Activated B cell treated with CpG ODN at 0.5 μM for 24 hours (primary cell): ENCODE measurements at regions not wholly inside any gene's neighbourhood (a gene's known extent, or its start where the extent isn't known, plus 50 kb on each side); places are given as distances from the start of the nearest gene placed in this dataset.
"Not testable (repeated sequence)": the region's sequence is repeated elsewhere in the genome, so short reads cannot be mapped to it uniquely, and the experiment has no call there.

Experiments used
- ATAC-seq: fragments of 200-7000 bp; cut with Tn5 transposase; one replicate; pipeline ENCODE4 v1.10.0; 2021; ENCODE audit warnings: low read depth, mild to moderate bottlenecking, moderate library complexity
- CTCF ChIA-PET: fragments of 350-600 bp; sonication (Branson Sonifier 250); formaldehyde crosslinking; loops from one replicate; lab custom pipeline; 2021; ENCODE audit warnings: antibody characterized with exemption; lab: Charles Lee
- POLR2A ChIA-PET: fragments of 350-600 bp; sonication (Branson Sonifier 250); formaldehyde crosslinking; loops from one replicate; lab custom pipeline; 2021; ENCODE audit warnings: antibody characterized with exemption; lab: Charles Lee
- DNase-seq: peaks from one replicate; pipeline ENCODE4 v3.0.0; 2022
- H3K27ac Mint-ChIP-seq: one replicate; pipeline ENCODE4 v1.8.0; 2020; ENCODE audit warnings: mixed read lengths
- H3K27me3 Mint-ChIP-seq: one replicate; pipeline ENCODE4 v1.8.0; 2021; ENCODE audit warnings: mixed read lengths
- H3K36me3 Mint-ChIP-seq: one replicate; pipeline ENCODE4 v1.8.0; 2021; ENCODE audit warnings: low read depth, mixed read lengths
- H3K4me1 Mint-ChIP-seq: one replicate; pipeline ENCODE4 v1.8.0; 2021; ENCODE audit warnings: mixed read lengths
- H3K4me3 Mint-ChIP-seq: one replicate; pipeline ENCODE4 v1.8.0; 2020; ENCODE audit warnings: mild to moderate bottlenecking, mixed read lengths
- H3K9me3 Mint-ChIP-seq: one replicate; pipeline ENCODE4 v1.8.0; 2020; ENCODE audit warnings: mixed read lengths
- intact Hi-C: fragments of 100-400 bp; cut with micrococcal nuclease; formaldehyde crosslinking; loops from one replicate; pipeline ENCODE4 v1.15.1; 2024
- TF ChIP-seq, protein P1 (sequence below): fragments of 200-600 bp; IDR thresholded peaks from one replicate; pipeline ENCODE4 v1.8.0; 2022; ENCODE audit warnings: antibody characterized with exemption, mild to moderate bottlenecking

DNA sequence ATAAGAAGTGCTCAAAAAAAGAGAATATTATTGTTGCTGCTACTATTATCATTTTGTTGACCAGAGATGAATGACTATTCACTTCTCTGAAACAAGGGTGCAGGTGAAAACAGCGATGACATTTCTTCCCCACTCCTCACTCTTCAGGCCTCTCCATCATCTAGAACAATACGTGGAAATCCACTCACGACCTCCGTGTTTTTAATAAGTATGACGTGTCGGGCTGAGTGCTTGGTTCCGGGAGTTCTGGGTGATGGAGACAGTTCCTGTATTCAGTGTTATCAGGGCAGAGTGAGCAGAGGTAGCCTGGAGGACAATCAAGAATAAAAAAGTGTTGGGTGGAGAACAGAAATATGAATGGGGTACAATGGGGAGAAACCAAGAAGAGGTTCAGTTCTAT lies 130.0 kb upstream of the ZNF217 start:
- intact Hi-C loops = no loop called here
- no peak for DNase-seq
- Mint-ChIP-seq H3K36me3 (no peaks in the 10 kb centered on the region), H3K4me1 (peaks cover 22% of the 10 kb centered on the region), H3K27me3 (no peaks in the 10 kb centered on the region), H3K9me3 (no peaks in the 10 kb centered on the region), H3K4me3 (no peak overlapping the region), H3K27ac (peak overlapping the region; percentile 43)
- TF ChIP-seq, protein P1, sequence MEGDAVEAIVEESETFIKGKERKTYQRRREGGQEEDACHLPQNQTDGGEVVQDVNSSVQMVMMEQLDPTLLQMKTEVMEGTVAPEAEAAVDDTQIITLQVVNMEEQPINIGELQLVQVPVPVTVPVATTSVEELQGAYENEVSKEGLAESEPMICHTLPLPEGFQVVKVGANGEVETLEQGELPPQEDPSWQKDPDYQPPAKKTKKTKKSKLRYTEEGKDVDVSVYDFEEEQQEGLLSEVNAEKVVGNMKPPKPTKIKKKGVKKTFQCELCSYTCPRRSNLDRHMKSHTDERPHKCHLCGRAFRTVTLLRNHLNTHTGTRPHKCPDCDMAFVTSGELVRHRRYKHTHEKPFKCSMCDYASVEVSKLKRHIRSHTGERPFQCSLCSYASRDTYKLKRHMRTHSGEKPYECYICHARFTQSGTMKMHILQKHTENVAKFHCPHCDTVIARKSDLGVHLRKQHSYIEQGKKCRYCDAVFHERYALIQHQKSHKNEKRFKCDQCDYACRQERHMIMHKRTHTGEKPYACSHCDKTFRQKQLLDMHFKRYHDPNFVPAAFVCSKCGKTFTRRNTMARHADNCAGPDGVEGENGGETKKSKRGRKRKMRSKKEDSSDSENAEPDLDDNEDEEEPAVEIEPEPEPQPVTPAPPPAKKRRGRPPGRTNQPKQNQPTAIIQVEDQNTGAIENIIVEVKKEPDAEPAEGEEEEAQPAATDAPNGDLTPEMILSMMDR = no peak
- ChIA-PET POLR2A (no interaction called here), CTCF (no interaction called here)
- ATAC-seq = no peak

DNA sequence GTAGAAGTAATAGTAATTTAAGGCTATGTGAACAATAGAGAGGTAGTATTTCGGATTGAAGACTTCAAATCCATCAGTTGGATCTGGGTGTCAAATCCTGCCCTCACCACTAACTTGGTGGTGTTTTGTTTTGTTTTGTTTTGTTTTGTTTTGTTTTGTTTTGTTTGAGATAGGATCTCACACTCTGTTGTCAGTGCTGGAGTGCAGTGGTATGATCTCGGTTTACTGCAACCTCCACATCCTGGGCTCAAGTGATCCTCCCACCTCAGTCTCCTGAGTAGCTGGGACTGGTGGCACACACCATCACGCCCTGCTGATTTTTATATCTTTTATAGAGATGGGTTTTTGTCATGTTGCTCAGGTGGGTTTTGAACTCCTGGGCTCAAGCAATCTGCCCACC lies 129.4 kb upstream of the ZNF217 start:
- ATAC-seq (no peak), DNase-seq (no peak)
- H3K4me3 Mint-ChIP-seq = no peak overlapping the region
- H3K27me3 Mint-ChIP-seq = no peaks in the 10 kb centered on the region
- ChIA-PET CTCF (no interaction called here), POLR2A (interaction anchor here (0.6 to 0.7 kb wide), 2 partner anchors 112 to 130 kb away, joined by 3 read pairs; no protein-coding TSS in a partner anchor)
- no peak overlapping the region for H3K27ac Mint-ChIP-seq
- H3K4me1 Mint-ChIP-seq = peaks cover 16% of the 10 kb centered on the region
- TF ChIP-seq, protein P1 = no peak
- no peaks in the 10 kb centered on the region for H3K9me3 Mint-ChIP-seq
- no peaks in the 10 kb centered on the region for H3K36me3 Mint-ChIP-seq
- intact Hi-C loops = no loop called here

DNA sequence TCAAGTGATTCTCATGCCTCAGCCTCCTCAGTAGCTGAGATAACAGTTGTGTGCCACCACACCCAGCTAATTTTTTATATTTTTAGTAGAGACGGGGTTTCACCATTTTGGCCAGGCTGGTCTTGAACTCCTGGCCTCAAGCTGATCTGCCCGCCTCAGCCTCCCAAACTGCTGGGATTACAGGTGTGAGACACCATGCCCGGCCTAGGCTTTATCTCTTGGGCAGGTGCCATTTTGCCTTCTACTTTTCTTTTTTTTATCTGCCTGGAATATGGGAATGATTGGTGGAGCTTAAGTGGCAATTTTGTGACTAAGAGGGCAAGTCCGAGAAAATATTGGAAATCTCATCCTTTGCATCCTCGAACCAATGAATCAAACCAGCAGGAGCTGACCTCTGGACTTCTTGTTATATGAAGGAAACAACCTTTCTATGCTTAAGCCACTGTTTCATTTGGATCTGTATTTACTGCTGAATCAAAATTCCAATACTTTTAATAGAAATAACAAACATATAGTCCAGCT lies 128.9 kb upstream of the ZNF217 start:
- Mint-ChIP-seq H3K27me3 (no peaks in the 10 kb centered on the region), H3K27ac (no peak overlapping the region), H3K36me3 (no peaks in the 10 kb centered on the region), H3K9me3 (no peaks in the 10 kb centered on the region), H3K4me3 (no peak overlapping the region), H3K4me1 (peaks cover 13% of the 10 kb centered on the region)
- intact Hi-C loops = no loop called here
- POLR2A ChIA-PET = interaction anchor here (0.6 to 0.7 kb wide), 4 partner anchors 113 to 356 kb away, joined by 3 to 7 read pairs (median 4); no protein-coding TSS in a partner anchor
- DNase-seq (no peak), ATAC-seq (no peak)
- TF ChIP-seq, protein P1 = no peak
- CTCF ChIA-PET = no interaction called here

DNA sequence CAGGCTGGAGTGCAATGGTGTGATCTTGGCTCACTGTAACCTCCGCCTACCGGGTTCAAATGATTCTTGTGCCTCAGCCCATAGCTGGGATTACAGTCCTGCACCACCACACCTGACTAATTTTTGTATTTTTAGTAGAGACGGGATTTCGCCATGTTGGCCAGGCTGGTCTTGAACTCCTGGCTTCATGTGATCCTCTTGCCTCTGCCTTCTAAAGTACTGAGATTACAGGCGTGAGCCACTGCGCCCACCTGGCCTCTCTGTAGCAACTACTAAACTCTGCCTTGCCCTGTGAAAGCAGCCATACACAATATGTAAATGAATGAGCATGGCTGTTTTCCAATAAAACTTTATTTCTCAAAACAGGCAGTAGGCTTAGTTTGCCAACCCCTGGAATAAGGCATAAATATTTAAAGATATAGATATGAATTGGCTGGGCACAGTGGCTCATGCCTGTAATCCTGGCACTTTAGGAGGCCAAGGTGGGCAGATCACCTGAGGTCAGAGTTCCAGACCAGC lies 127.9 kb upstream of the ZNF217 start:
- H3K9me3 Mint-ChIP-seq, H3K36me3 Mint-ChIP-seq, H3K27me3 Mint-ChIP-seq, CTCF ChIA-PET, H3K4me3 Mint-ChIP-seq, ATAC-seq, DNase-seq: not testable (repeated sequence)
- POLR2A ChIA-PET = interaction anchor here (0.7 kb wide), 1 partner anchor 142 kb away, joined by 6 read pairs; no protein-coding TSS in a partner anchor
- intact Hi-C loops = loop anchor here (1.0 kb wide), 1 partner anchor 8 kb away; no protein-coding TSS in a partner anchor
- Mint-ChIP-seq H3K27ac (peak overlapping the region; percentile 63), H3K4me1 (peaks cover 14% of the 10 kb centered on the region)

DNA sequence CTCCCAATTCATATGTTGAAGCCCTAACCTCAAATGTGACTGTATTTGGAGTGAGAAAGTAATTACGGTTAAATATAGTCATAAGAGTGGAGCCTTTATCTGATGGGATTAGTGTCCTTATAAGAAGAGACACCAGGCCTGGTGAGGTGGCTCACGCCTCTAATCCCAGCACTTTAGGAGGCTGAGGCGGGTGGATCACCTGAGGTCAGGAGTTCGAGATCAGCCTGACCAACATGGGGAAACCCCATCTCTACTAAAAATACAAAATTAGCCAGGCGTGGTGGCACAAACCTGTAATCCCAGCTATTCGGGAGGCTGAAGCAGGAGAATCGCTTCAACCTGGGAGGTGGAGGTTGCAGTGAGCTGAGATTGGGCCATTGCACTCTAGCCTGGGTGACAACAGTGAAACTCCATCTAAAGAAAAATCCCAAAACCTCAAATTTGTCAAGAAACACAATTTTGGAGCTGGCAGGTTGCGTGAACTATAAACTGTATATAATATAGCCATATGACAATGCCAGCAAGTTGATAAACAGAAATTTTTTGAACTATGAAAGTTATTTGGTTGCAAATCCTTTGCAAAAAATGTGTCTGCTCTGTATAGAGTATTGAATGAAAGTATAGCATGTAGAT lies 125.6 kb upstream of the ZNF217 start:
- ATAC-seq, H3K27ac Mint-ChIP-seq, DNase-seq, H3K27me3 Mint-ChIP-seq, CTCF ChIA-PET, H3K9me3 Mint-ChIP-seq, H3K4me3 Mint-ChIP-seq, H3K36me3 Mint-ChIP-seq, intact Hi-C loops: not testable (repeated sequence)
- H3K4me1 Mint-ChIP-seq = peaks cover 25% of the 10 kb centered on the region
- POLR2A ChIA-PET = interaction anchor here (0.7 to 1.7 kb wide), 4 partner anchors 10 to 97 kb away, joined by 3 to 7 read pairs (median 4); no protein-coding TSS in a partner anchor
